ENCODE measurements at regions not wholly inside any gene's neighbourhood (a gene's known extent, or its start where the extent isn't known, plus 50 kb on each side); places are given as distances from the start of the nearest gene placed in this dataset.
"Not testable (repeated sequence)": the region's sequence is repeated elsewhere in the genome, so short reads cannot be mapped to it uniquely, and the experiment has no call there.

DNA sequence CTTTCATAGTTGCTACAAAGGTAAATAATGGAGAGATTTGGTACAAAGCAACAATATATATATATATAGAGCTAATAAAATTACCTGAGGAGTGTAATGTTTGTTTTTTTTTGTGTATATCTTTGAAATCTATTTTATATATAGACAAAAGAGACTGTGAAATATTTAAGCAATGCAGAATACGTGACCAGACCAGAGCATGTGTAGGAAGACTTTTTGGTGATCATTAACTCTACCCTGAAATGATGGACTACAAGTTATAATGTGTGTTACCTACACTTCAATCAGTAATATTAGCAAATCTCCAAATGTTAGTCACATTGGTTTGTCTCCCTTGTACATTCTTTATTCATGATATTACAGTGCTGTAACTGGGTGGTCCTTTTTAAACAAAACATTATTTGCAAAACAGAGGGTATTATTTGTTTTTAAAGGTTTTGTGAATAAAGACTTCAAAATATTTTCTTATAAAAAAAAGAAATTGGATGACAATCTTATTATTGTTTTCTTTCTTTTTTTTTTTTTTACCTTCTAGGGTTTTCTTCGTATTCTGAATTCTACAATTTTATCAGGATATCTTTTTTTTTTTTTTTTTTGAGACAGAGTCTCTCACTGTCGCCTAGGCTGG lies 64.5 kb upstream of the RDX start:
- TF ChIP-seq CTCF (IDR thresholded peaks at IDR 0.05; ENCODE audit: low read length); EZH2 (optimal IDR thresholded peaks at IDR 0.05; ENCODE audit: low read depth, low read length); EZH2phosphoT487 (IDR thresholded peaks at IDR 0.05; ENCODE audit: low read length): not testable (repeated sequence)
